ENCODE measurements at regions not wholly inside any gene's neighbourhood (a gene's known extent, or its start where the extent isn't known, plus 50 kb on each side); places are given as distances from the start of the nearest gene placed in this dataset.

- ChIA-PET POLR2A (no interaction called here), CTCF (no interaction called here)
Measured at GRCh38 chr22:27149921-27150543, 492.6 kb downstream of the MIAT start.

- CTCF ChIA-PET: no interaction called here
- POLR2A ChIA-PET: no interaction called here
Measured at GRCh38 chr22:27150544-27150941, 493.2 kb downstream of the MIAT start.

- ChIA-PET CTCF (no interaction called here), POLR2A (no interaction called here)
Measured at GRCh38 chr22:27151407-27151806, 494.0 kb downstream of the MIAT start.

- CTCF ChIA-PET: no interaction called here
- POLR2A ChIA-PET: no interaction called here
Measured at GRCh38 chr22:27152033-27152432, 494.6 kb downstream of the MIAT start.

- ChIA-PET CTCF (no interaction called here), POLR2A (no interaction called here)
Measured at GRCh38 chr22:27152883-27153282, 495.5 kb downstream of the MIAT start.

- CTCF ChIA-PET: no interaction called here
- POLR2A ChIA-PET: no interaction called here
Measured at GRCh38 chr22:27153386-27153785, 496.0 kb downstream of the MIAT start.

GRCh38 chr22:27154717-27155116 is 497.3 kb downstream of the MIAT start:
- POLR2A ChIA-PET: no interaction called here
- CTCF ChIA-PET: no interaction called here

GRCh38 chr22:27156821-27157489 is 499.6 kb downstream of the MIAT start:
- CTCF ChIA-PET: no interaction called here
- POLR2A ChIA-PET: no interaction called here

GRCh38 chr22:27157666-27158370 is 500.4 kb downstream of the MIAT start:
- POLR2A ChIA-PET: no interaction called here
- CTCF ChIA-PET: no interaction called here

GRCh38 chr22:27159016-27159415 is 501.6 kb downstream of the MIAT start:
- POLR2A ChIA-PET: no interaction called here
- CTCF ChIA-PET: no interaction called here

- CTCF ChIA-PET: no interaction called here
Measured at GRCh38 chr22:27159716-27160295, 502.4 kb downstream of the MIAT start.

GRCh38 chr22:27163162-27164137 is 506.1 kb downstream of the MIAT start:
- ChIA-PET POLR2A (no interaction called here), CTCF (no interaction called here)

More at GRCh38 chr22:27159716-27160295, 502.4 kb downstream of the MIAT start:
- POLR2A ChIA-PET: no interaction called here

GRCh38 chr22:27164781-27165503 is 507.6 kb downstream of the MIAT start:
- CTCF ChIA-PET: no interaction called here
- POLR2A ChIA-PET: no interaction called here

- ChIA-PET CTCF (no interaction called here), POLR2A (no interaction called here)
Measured at GRCh38 chr22:27168681-27169080, 511.3 kb downstream of the MIAT start.

GRCh38 chr22:27170491-27170890 is 513.1 kb downstream of the MIAT start:
- POLR2A ChIA-PET: no interaction called here
- CTCF ChIA-PET: no interaction called here

GRCh38 chr22:27171212-27171611 is 513.8 kb downstream of the MIAT start:
- ChIA-PET POLR2A (no interaction called here), CTCF (no interaction called here)

GRCh38 chr22:27173530-27173929 is 516.1 kb downstream of the MIAT start:
- CTCF ChIA-PET: no interaction called here
- POLR2A ChIA-PET: no interaction called here

GRCh38 chr22:27175021-27175838 is 517.8 kb downstream of the MIAT start:
- ChIA-PET POLR2A (no interaction called here), CTCF (no interaction called here)

- ChIA-PET CTCF (no interaction called here), POLR2A (no interaction called here)
Measured at GRCh38 chr22:27175974-27176373, 518.6 kb downstream of the MIAT start.

Data from activated CD8-positive, alpha-beta memory T cell treated with anti-CD3 and anti-CD28 coated beads for 36 hours (primary cell).